Colonic mucosa (tissue), 4 donors: ENCODE measurements at regions not wholly inside any gene's neighbourhood (a gene's known extent, or its start where the extent isn't known, plus 50 kb on each side); places are given as distances from the start of the nearest gene placed in this dataset.
"Not testable (repeated sequence)": the region's sequence is repeated elsewhere in the genome, so short reads cannot be mapped to it uniquely, and the experiment has no call there.

Experiments
- DNase-seq: peaks from one replicate; pipeline ENCODE4 v3.0.0-alpha.2; 2020
- H3K27ac ChIP-seq: fragments of 200-600 bp; one replicate; pipeline ENCODE4 v1.8.0; 2021
- H3K27me3 ChIP-seq: fragments of 200-600 bp; one replicate; pipeline ENCODE4 v1.8.0; 2021
- H3K36me3 ChIP-seq: fragments of 200-600 bp; one replicate; pipeline ENCODE4 v1.8.0; 2021
- H3K4me1 ChIP-seq: fragments of 200-600 bp; one replicate; pipeline ENCODE4 v1.8.0; 2021; ENCODE audit warnings: mild to moderate bottlenecking
- H3K4me3 ChIP-seq: fragments of 200-600 bp; one replicate; pipeline ENCODE4 v1.8.0; 2021
- H3K9ac ChIP-seq, 2 donors: one replicate each; pipeline ENCODE4 v1.7.0; 2013; ENCODE audit warnings: control low read depth in 2 of 2, low read depth in 2 of 2, low read length in 2 of 2
- H3K9me3 ChIP-seq: fragments of 200-600 bp; one replicate; pipeline ENCODE4 v1.8.0; 2021
- intact Hi-C: fragments of 100-400 bp; cut with DNase I; formaldehyde crosslinking; loops from one replicate; pipeline ENCODE4 v1.14.1; 2022
- TF ChIP-seq, protein P1 (sequence below): fragments of 200-600 bp; IDR thresholded peaks from one replicate; pipeline ENCODE4 v1.8.0; 2022; ENCODE audit warnings: antibody characterized with exemption, mild to moderate bottlenecking
- donor health status: healthy.
- donor health status: DM: no; HTN: no; CAD: no.
- donor health status: DM: no; HTN: no; CAD: no.

DNA sequence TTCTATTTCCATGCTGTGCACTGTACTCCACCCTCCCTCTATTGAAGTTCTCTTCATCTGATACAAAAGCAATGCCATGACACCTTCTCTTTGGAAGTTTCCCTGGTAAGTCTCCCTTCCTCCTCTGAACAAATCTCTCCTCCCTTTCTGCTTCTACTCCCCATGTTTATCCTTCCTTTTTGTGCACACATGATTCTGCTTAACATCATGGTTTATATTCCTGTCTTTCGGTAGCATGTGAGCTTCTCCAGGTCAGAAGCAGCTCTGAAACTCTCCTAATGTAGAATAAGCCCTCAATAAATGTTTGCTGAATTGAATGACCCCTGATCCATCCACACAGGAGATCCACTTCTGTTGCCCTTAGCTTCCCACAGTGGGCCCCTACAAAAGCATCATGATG, 328.6 kb downstream of the PLPP3 start:
- Histone ChIP-seq H3K9me3 (no peaks in the 10 kb centered on the region), H3K27ac (no peak overlapping the region), H3K36me3 (no peaks in the 10 kb centered on the region), H3K4me3 (no peak overlapping the region), H3K27me3 (no peaks in the 10 kb centered on the region), H3K9ac (no peak overlapping the region), H3K4me1 (no peaks in the 10 kb centered on the region)
- no peak for DNase-seq
- TF ChIP-seq, protein P1, sequence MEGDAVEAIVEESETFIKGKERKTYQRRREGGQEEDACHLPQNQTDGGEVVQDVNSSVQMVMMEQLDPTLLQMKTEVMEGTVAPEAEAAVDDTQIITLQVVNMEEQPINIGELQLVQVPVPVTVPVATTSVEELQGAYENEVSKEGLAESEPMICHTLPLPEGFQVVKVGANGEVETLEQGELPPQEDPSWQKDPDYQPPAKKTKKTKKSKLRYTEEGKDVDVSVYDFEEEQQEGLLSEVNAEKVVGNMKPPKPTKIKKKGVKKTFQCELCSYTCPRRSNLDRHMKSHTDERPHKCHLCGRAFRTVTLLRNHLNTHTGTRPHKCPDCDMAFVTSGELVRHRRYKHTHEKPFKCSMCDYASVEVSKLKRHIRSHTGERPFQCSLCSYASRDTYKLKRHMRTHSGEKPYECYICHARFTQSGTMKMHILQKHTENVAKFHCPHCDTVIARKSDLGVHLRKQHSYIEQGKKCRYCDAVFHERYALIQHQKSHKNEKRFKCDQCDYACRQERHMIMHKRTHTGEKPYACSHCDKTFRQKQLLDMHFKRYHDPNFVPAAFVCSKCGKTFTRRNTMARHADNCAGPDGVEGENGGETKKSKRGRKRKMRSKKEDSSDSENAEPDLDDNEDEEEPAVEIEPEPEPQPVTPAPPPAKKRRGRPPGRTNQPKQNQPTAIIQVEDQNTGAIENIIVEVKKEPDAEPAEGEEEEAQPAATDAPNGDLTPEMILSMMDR = no peak
- intact Hi-C loops = no loop called here

- DNase-seq = no peak
Measured at GRCh38 chr1:56249234-56249633, 330.1 kb downstream of the PLPP3 start.

DNA sequence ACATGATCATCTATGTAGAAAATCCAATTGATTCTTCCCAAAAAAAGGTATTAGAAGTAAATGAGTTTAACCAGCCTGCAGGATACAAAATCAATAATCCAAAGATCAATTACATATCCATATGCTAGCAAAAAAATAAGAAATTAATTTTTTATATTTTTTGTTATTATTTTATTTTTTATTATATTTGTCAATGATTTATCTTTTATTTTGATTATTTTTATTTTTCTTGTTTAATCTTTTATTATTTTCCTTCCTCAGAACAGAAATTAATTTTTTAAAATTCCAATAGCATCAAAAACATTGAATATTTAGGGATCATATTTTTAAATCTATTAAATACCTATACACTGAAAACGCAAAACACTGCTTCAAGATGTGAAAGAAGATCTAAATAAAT, 331.2 kb downstream of the PLPP3 start:
- Histone ChIP-seq H3K27ac (no peak overlapping the region), H3K4me1 (no peaks in the 10 kb centered on the region), H3K4me3 (no peak overlapping the region), H3K27me3 (no peaks in the 10 kb centered on the region), H3K9ac (no peak overlapping the region), H3K9me3 (no peaks in the 10 kb centered on the region), H3K36me3 (no peaks in the 10 kb centered on the region)
- intact Hi-C loops = no loop called here
- TF ChIP-seq, protein P1 = no peak
- no peak for DNase-seq

More at GRCh38 chr1:56249234-56249633, 330.1 kb downstream of the PLPP3 start:
- Histone ChIP-seq H3K9ac (no peak overlapping the region), H3K27me3 (no peaks in the 10 kb centered on the region), H3K36me3 (no peaks in the 10 kb centered on the region), H3K27ac (no peak overlapping the region), H3K9me3 (no peaks in the 10 kb centered on the region), H3K4me3 (no peak overlapping the region), H3K4me1 (no peaks in the 10 kb centered on the region)
- TF ChIP-seq, protein P1 = no peak
- intact Hi-C loops = no loop called here

GRCh38 chr1:56246726-56247125, 332.6 kb downstream of the PLPP3 start:
- H3K4me1 ChIP-seq, intact Hi-C loops, DNase-seq, H3K27ac ChIP-seq, H3K27me3 ChIP-seq, H3K36me3 ChIP-seq, H3K9me3 ChIP-seq, H3K4me3 ChIP-seq, H3K9ac ChIP-seq: not testable (repeated sequence)

DNA sequence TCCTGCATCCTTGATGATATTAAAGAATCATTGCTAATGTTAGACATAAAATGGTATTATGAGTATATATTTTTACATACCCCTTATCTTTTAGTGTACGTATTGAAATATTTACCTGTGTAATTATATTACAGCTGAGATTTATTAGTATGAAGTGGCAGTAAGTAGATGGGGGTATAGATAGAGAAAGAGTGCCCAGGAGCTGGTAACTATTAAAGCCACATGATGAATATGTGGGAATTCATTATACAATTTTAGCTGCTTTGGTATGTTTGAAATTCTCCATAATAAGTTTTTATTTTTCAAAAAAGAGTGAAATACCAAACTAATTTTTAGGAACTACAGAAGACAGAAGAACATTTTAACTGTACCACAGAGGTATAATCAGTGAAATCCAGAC, 339.0 kb downstream of the PLPP3 start:
- no peaks in the 10 kb centered on the region for H3K9me3 ChIP-seq
- no peak overlapping the region for H3K4me3 ChIP-seq
- intact Hi-C loops = no loop called here
- H3K9ac ChIP-seq = no peak overlapping the region
- no peak for DNase-seq
- no peaks in the 10 kb centered on the region for H3K27me3 ChIP-seq
- TF ChIP-seq, protein P1 = no peak
- H3K4me1 ChIP-seq = no peaks in the 10 kb centered on the region
- no peaks in the 10 kb centered on the region for H3K36me3 ChIP-seq
- no peak overlapping the region for H3K27ac ChIP-seq

DNA sequence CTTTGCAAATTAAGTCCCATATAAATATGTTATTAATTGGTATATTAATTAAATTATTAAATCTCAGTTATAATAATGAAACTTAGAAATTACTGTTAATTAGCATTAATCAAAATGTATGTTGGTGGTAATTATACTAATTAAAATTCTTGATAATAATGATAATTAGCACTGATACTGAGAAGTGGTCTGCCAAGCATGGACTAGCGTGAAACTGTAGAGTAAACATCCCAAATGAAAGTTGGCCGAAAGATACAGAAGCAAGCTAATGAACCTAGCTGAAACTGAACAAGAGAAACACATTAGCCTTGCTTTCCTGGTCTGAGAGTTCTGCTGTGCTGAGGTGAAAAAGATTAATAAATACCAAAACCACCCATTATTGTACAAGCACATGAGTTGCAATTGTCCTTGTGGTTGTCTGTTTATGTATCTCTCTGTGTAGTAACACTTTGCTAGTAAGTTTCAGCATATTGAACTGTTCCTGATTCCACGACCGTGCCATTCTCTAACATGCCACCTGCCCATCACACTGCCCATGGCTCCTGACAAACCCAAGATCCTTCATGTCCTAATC, 341.8 kb downstream of the PLPP3 start:
- H3K4me3 ChIP-seq = no peak overlapping the region
- H3K9ac ChIP-seq = no peak overlapping the region
- DNase-seq = no peak
- no peaks in the 10 kb centered on the region for H3K27me3 ChIP-seq
- H3K9me3 ChIP-seq = no peaks in the 10 kb centered on the region
- no peaks in the 10 kb centered on the region for H3K36me3 ChIP-seq
- intact Hi-C loops = no loop called here
- no peaks in the 10 kb centered on the region for H3K4me1 ChIP-seq
- TF ChIP-seq, protein P1 = no peak
- no peak overlapping the region for H3K27ac ChIP-seq
